ENCODE measurements at regions not wholly inside any gene's neighbourhood (a gene's known extent, or its start where the extent isn't known, plus 50 kb on each side); places are given as distances from the start of the nearest gene placed in this dataset.

DNA sequence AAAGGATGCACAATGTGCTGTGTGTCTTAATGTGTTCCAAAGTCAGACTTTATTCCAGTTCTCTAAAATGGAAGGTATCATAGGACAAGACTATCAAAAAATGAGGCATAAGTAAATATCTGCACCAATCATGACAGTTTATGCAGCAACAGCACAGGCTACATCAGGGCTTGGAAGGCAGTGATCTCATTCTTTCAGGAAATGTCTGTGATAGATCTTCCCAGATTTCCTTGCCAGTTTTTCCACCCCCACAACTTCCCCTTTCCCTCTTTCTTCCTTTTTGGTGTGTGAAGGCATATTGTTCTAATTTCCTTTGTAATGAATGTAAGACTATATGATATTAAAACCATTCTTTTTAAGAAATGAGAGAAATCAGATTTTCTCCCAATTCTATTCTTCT, 326.7 kb downstream of the ATP23 start:
- TF ChIP-seq, protein P1, sequence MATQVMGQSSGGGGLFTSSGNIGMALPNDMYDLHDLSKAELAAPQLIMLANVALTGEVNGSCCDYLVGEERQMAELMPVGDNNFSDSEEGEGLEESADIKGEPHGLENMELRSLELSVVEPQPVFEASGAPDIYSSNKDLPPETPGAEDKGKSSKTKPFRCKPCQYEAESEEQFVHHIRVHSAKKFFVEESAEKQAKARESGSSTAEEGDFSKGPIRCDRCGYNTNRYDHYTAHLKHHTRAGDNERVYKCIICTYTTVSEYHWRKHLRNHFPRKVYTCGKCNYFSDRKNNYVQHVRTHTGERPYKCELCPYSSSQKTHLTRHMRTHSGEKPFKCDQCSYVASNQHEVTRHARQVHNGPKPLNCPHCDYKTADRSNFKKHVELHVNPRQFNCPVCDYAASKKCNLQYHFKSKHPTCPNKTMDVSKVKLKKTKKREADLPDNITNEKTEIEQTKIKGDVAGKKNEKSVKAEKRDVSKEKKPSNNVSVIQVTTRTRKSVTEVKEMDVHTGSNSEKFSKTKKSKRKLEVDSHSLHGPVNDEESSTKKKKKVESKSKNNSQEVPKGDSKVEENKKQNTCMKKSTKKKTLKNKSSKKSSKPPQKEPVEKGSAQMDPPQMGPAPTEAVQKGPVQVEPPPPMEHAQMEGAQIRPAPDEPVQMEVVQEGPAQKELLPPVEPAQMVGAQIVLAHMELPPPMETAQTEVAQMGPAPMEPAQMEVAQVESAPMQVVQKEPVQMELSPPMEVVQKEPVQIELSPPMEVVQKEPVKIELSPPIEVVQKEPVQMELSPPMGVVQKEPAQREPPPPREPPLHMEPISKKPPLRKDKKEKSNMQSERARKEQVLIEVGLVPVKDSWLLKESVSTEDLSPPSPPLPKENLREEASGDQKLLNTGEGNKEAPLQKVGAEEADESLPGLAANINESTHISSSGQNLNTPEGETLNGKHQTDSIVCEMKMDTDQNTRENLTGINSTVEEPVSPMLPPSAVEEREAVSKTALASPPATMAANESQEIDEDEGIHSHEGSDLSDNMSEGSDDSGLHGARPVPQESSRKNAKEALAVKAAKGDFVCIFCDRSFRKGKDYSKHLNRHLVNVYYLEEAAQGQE (IDR thresholded peaks at IDR 0.05; ENCODE audit: low read depth): no peak
- TF ChIP-seq FOXM1 (IDR thresholded peaks at IDR 0.05; ENCODE audit: borderline replicate concordance, low read depth) (no peak), CREB1 (IDR thresholded peaks at IDR 0.05; ENCODE audit: low read depth) (no peak)

All from Ishikawa (cell line).